ENCODE measurements at regions not wholly inside any gene's neighbourhood (a gene's known extent, or its start where the extent isn't known, plus 50 kb on each side); places are given as distances from the start of the nearest gene placed in this dataset.
"Not testable (repeated sequence)": the region's sequence is repeated elsewhere in the genome, so short reads cannot be mapped to it uniquely, and the experiment has no call there.

- H4K20me1 ChIP-seq (ENCODE audit: insufficient read depth); H3K4me2 ChIP-seq; DNase-seq; H3K4me1 ChIP-seq (ENCODE audit: control insufficient read depth in 1 of 2, insufficient read depth in 2 of 2, low read depth in 1 of 2, low read length in 1 of 2); H3K9ac ChIP-seq; H3K9me2 ChIP-seq; H3K27ac ChIP-seq (ENCODE audit: low read depth in 2 of 2, low read length in 1 of 2); H2AFZ ChIP-seq (ENCODE audit: low read depth); H3K27me3 ChIP-seq (ENCODE audit: insufficient read depth); CTCF ChIA-PET; H3F3A ChIP-seq (replicated peaks; ENCODE audit: insufficient read depth); POLR2A ChIA-PET; H3K4me3 ChIP-seq (ENCODE audit: low read depth in 2 of 2, low read length in 1 of 2); H3K9me3 ChIP-seq; H3K79me2 ChIP-seq (ENCODE audit: insufficient read depth); H3K36me3 ChIP-seq (replicated peaks in 1 of 2; ENCODE audit: control insufficient read depth in 1 of 2, insufficient read depth in 2 of 2, low read length in 1 of 2): not testable (repeated sequence)
- no CpG with 5 or more reads among the region's 36 CpGs for WGBS (ENCODE audit: low lambda C conversion rate)
These were observed 4429.9 kb upstream of the TPTE start for GRCh38 chr21:6091335-6092027.

GRCh38 chr21:6092401-6092800 lies 4429.0 kb upstream of the TPTE start:
- DNase-seq; H3K4me3 ChIP-seq (ENCODE audit: low read depth in 2 of 2, low read length in 1 of 2); H2AFZ ChIP-seq (ENCODE audit: low read depth); H3K27me3 ChIP-seq (ENCODE audit: insufficient read depth); CTCF ChIA-PET; H3K4me2 ChIP-seq; H3K27ac ChIP-seq (ENCODE audit: low read depth in 2 of 2, low read length in 1 of 2); H3K9me3 ChIP-seq; H3K9ac ChIP-seq; POLR2A ChIA-PET; H3K9me2 ChIP-seq; H4K20me1 ChIP-seq (ENCODE audit: insufficient read depth); H3F3A ChIP-seq (replicated peaks; ENCODE audit: insufficient read depth); H3K79me2 ChIP-seq (ENCODE audit: insufficient read depth); H3K4me1 ChIP-seq (ENCODE audit: control insufficient read depth in 1 of 2, insufficient read depth in 2 of 2, low read depth in 1 of 2, low read length in 1 of 2); H3K36me3 ChIP-seq (replicated peaks in 1 of 2; ENCODE audit: control insufficient read depth in 1 of 2, insufficient read depth in 2 of 2, low read length in 1 of 2): not testable (repeated sequence)
- WGBS (ENCODE audit: low lambda C conversion rate), result no CpG with 5 or more reads among the region's 13 CpGs

- POLR2A ChIA-PET, result not testable (repeated sequence)
- WGBS (ENCODE audit: low lambda C conversion rate), result 92% methylated on average over 12 of the region's 32 CpGs
These were observed 4428.0 kb upstream of the TPTE start for GRCh38 chr21:6093419-6093818.

GRCh38 chr21:6093870-6094269 lies 4427.5 kb upstream of the TPTE start:
- H2AFZ ChIP-seq (ENCODE audit: low read depth); POLR2A ChIA-PET; H3K79me2 ChIP-seq (ENCODE audit: insufficient read depth); H4K20me1 ChIP-seq (ENCODE audit: insufficient read depth); H3K27ac ChIP-seq (ENCODE audit: low read depth in 2 of 2, low read length in 1 of 2); DNase-seq; H3K9me3 ChIP-seq; H3K4me2 ChIP-seq; H3F3A ChIP-seq (replicated peaks; ENCODE audit: insufficient read depth); H3K9ac ChIP-seq; H3K9me2 ChIP-seq; H3K27me3 ChIP-seq (ENCODE audit: insufficient read depth); H3K4me3 ChIP-seq (ENCODE audit: low read depth in 2 of 2, low read length in 1 of 2); H3K4me1 ChIP-seq (ENCODE audit: control insufficient read depth in 1 of 2, insufficient read depth in 2 of 2, low read depth in 1 of 2, low read length in 1 of 2); H3K36me3 ChIP-seq (replicated peaks in 1 of 2; ENCODE audit: control insufficient read depth in 1 of 2, insufficient read depth in 2 of 2, low read length in 1 of 2); CTCF ChIA-PET: not testable (repeated sequence)
- WGBS (ENCODE audit: low lambda C conversion rate), result no CpG with 5 or more reads among the region's 23 CpGs

More at GRCh38 chr21:6093419-6093818, 4428.0 kb upstream of the TPTE start:
- H3K9me2 ChIP-seq; H3F3A ChIP-seq (replicated peaks; ENCODE audit: insufficient read depth); CTCF ChIA-PET; H3K27ac ChIP-seq (ENCODE audit: low read depth in 2 of 2, low read length in 1 of 2); H3K4me1 ChIP-seq (ENCODE audit: control insufficient read depth in 1 of 2, insufficient read depth in 2 of 2, low read depth in 1 of 2, low read length in 1 of 2); H3K79me2 ChIP-seq (ENCODE audit: insufficient read depth); H2AFZ ChIP-seq (ENCODE audit: low read depth); H3K4me3 ChIP-seq (ENCODE audit: low read depth in 2 of 2, low read length in 1 of 2); H3K36me3 ChIP-seq (replicated peaks in 1 of 2; ENCODE audit: control insufficient read depth in 1 of 2, insufficient read depth in 2 of 2, low read length in 1 of 2); H3K27me3 ChIP-seq (ENCODE audit: insufficient read depth); H3K9me3 ChIP-seq; H3K9ac ChIP-seq; H3K4me2 ChIP-seq; DNase-seq; H4K20me1 ChIP-seq (ENCODE audit: insufficient read depth): not testable (repeated sequence)

GRCh38 chr21:6095304-6095703 lies 4426.1 kb upstream of the TPTE start:
- POLR2A ChIA-PET; H3K4me3 ChIP-seq (ENCODE audit: low read depth in 2 of 2, low read length in 1 of 2); H3K79me2 ChIP-seq (ENCODE audit: insufficient read depth); H3K4me2 ChIP-seq; H3K27me3 ChIP-seq (ENCODE audit: insufficient read depth); H3K9me3 ChIP-seq; H3K36me3 ChIP-seq (replicated peaks in 1 of 2; ENCODE audit: control insufficient read depth in 1 of 2, insufficient read depth in 2 of 2, low read length in 1 of 2); H3K4me1 ChIP-seq (ENCODE audit: control insufficient read depth in 1 of 2, insufficient read depth in 2 of 2, low read depth in 1 of 2, low read length in 1 of 2); CTCF ChIA-PET; H3F3A ChIP-seq (replicated peaks; ENCODE audit: insufficient read depth); H4K20me1 ChIP-seq (ENCODE audit: insufficient read depth); H3K27ac ChIP-seq (ENCODE audit: low read depth in 2 of 2, low read length in 1 of 2); H2AFZ ChIP-seq (ENCODE audit: low read depth); DNase-seq; H3K9ac ChIP-seq; H3K9me2 ChIP-seq: not testable (repeated sequence)
- WGBS (ENCODE audit: low lambda C conversion rate), result 83% methylated on average over 1 of the region's 13 CpGs

- H3K36me3 ChIP-seq (replicated peaks in 1 of 2; ENCODE audit: control insufficient read depth in 1 of 2, insufficient read depth in 2 of 2, low read length in 1 of 2); POLR2A ChIA-PET; H3K4me3 ChIP-seq (ENCODE audit: low read depth in 2 of 2, low read length in 1 of 2); DNase-seq; H3K9ac ChIP-seq; H3F3A ChIP-seq (replicated peaks; ENCODE audit: insufficient read depth); H3K27me3 ChIP-seq (ENCODE audit: insufficient read depth); H3K27ac ChIP-seq (ENCODE audit: low read depth in 2 of 2, low read length in 1 of 2); H4K20me1 ChIP-seq (ENCODE audit: insufficient read depth); CTCF ChIA-PET; H3K4me2 ChIP-seq; H3K9me3 ChIP-seq; H2AFZ ChIP-seq (ENCODE audit: low read depth); H3K4me1 ChIP-seq (ENCODE audit: control insufficient read depth in 1 of 2, insufficient read depth in 2 of 2, low read depth in 1 of 2, low read length in 1 of 2); H3K9me2 ChIP-seq; H3K79me2 ChIP-seq (ENCODE audit: insufficient read depth): not testable (repeated sequence)
- WGBS (ENCODE audit: low lambda C conversion rate), result no CpG with 5 or more reads among the region's 24 CpGs
These were observed 4424.6 kb upstream of the TPTE start for GRCh38 chr21:6096560-6097424.
